Neural progenitor cell (in vitro differentiated cells): ENCODE measurements at regions not wholly inside any gene's neighbourhood (a gene's known extent, or its start where the extent isn't known, plus 50 kb on each side); places are given as distances from the start of the nearest gene placed in this dataset.

Experiments used
- CTCF ChIP-seq: fragments of 200-600 bp; sonication (generic); IDR thresholded peaks from 2 replicates; pipeline ENCODE4 v1.5.1; 2017; ENCODE audit warnings: antibody characterized with exemption, mild to moderate bottlenecking
- EZH2 ChIP-seq: fragments of 200-600 bp; sonication (generic); IDR thresholded peaks from 2 replicates; pipeline ENCODE4 v1.6.1; 2017; ENCODE audit warnings: antibody characterized with exemption, mild to moderate bottlenecking, moderate library complexity

GRCh38 chr14:29077916-29078315, 311.3 kb downstream of the FOXG1 start:
- no peak for TF ChIP-seq EZH2
- no peak for TF ChIP-seq CTCF
